ENCODE measurements at regions not wholly inside any gene's neighbourhood (a gene's known extent, or its start where the extent isn't known, plus 50 kb on each side); places are given as distances from the start of the nearest gene placed in this dataset.
"Not testable (repeated sequence)": the region's sequence is repeated elsewhere in the genome, so short reads cannot be mapped to it uniquely, and the experiment has no call there.

DNA sequence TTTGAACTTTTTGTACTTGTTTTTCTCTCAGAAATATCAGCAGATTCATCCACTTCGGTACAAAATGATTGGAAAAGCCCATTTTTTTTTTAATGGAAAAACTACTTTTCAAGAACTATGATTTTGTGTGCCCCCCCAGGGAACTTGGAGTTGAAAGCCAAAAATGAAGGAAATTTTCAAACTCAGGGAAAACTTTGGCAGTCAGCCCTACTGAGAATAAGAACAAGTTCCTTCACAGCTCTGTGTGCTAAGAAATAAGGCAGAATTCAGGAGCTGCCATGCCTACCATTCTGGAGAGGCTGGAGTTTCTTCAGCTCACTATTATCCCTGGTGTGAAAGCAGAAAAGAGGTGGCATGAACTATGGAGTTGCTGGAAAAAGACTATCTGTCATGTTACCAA lies 226.0 kb upstream of the SLC35G4 start:
- no peak for DNase-seq (ENCODE audit: low read depth)

DNA sequence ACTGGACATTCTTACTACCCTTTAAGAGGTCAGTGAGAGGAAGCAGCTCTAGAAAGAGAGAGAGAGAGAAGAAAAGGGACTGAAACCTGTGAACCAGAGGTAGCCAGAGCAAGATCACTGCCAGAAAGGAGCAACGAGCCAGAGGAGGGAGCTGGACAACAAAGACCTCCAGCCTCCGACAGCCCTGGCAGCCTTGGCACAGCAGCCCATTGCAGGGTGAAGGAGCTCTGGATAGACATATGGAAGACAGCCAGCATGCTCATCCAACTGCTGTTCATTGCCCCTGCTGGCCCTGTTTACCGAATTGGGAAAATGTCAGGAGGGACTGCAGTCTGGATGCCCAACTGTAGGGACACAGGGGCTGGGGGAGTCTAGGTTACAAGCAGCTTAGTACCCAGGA lies 228.4 kb upstream of the SLC35G4 start:
- no peak for DNase-seq (ENCODE audit: low read depth)

DNA sequence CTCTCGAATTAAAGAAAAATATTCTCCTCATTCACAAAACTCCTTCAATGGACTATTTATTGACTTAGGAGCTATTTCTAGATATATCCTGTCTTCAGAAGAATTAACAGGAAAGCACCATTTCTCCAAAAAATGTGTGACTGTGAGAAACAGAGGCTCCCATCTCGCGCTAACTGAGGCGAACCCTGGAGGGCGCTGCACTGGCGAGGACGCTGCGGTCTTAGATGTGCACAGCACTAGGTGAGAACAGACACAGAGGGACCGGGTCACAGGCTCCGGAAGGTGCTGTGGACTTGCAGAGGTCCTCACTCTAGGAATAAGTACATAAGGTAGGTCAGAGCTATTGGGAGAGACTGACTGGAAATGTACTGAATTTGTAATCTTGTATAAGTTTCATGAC lies 229.7 kb upstream of the SLC35G4 start:
- DNase-seq (ENCODE audit: low read depth): no peak

DNA sequence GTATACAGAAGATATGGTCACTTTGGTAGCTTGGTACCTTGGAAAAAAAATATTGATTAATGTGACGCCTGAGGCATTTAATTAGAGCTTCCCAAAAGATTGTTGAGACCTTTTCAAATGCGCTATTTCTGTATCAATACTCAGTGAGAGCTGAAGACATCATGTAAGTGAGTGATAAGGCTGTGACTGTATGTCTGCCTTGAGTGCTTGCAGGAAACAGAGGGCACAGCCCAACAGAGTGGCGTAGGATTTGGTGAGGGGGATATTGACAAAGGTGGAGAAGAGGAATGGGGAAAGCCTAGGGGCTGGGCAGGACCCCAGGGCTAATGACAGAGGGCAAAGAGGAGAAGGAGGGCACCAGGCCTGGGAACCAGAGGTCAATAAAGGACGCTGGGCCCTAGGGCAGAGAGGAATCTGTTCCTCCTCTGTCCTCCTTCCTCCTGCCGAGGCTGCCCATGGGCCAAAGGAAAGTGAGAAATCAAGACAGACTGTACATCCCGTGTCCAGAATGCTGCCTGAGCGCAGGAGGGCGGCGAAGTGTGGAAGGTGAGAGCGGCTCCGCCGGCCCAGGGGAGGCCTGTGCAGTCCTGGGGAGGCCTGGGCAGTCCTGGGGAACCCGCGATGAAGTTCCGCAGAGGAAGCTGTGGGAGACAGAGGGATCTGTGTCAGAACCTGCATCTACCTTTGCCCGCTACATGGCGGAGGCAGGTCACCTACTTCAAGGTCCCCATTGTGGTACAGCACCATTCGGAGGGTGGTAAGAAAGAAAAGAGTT lies 228.6 kb upstream of the PIEZO2 start:
- DNase-seq (ENCODE audit: low read depth): no peak

DNA sequence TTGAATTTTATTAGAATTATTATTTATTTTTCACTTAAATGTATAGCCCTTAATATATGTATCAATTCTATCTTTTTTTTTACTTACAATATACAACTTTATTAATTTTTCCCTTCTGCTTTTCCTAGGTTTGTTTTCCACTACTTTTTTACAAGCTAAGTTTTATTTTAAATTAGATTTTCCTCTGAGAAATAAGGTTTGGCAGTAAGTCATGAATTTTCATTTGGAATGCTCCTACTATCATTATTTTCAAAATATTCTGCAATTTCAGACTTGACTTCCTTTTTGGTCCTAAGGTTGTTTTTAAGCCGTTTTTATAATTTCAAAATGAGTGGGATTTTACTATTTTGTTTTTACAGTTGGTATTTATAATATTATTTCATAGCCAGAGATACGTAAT lies 222.8 kb upstream of the PIEZO2 start:
- DNase-seq (ENCODE audit: low read depth): no peak

DNA sequence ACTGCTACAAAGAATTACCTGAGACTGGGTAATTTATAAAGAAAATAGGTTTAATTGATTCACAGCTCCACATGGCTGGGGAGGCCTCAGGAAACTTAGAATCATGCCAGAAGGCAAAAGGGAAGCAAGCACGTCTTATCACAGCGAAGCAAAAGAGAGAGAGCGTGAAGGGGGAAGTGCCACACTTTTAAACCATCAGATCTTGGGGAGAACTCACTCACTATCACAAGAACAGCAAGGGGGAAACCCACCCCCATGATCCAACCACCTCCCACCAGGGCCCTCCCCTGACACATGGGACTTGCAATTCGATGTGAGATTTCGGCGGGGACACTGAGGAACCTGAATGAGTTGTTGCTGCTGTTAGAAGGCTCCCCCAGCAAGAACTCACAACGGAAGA lies 220.2 kb upstream of the PIEZO2 start:
- no peak for DNase-seq (ENCODE audit: low read depth)

DNA sequence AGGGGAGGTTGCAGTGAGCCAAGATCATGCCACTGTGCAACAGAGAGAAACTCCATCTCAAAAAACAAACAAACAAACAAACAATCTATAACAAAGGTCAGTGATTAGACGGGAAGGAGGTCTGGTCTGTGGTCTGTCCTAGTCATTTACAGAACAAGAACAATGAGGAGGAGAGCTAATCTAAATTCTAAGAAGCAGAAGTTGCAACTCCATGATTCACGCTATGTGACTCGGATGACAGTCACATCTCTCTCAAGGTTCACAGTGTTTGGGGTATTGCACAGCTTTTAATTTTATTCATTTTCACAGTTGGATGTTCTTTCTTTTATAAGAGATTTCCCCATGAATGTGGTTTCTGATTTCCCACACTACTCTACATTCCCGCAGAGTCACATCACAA lies 218.7 kb upstream of the PIEZO2 start:
- no peak for DNase-seq (ENCODE audit: low read depth)

DNA sequence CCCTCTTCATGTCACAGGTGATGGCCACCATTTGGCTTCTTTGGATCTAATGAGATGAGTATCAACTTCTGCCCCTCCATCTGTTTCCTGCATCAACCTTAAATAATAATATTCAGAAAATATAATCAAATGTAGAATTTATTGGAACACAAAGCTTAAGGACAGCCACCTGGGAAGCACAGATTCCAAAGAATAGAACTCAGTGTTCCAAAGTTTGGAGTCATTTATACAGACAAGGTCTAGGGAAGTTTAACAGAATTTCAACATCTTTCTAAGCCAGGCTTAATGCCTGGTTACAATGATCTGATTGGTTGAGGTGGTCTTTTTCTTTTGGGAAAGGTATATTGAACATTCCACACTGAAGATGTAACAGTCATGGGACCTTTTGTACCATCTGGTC lies 218.0 kb upstream of the PIEZO2 start:
- no peak for DNase-seq (ENCODE audit: low read depth)

DNA sequence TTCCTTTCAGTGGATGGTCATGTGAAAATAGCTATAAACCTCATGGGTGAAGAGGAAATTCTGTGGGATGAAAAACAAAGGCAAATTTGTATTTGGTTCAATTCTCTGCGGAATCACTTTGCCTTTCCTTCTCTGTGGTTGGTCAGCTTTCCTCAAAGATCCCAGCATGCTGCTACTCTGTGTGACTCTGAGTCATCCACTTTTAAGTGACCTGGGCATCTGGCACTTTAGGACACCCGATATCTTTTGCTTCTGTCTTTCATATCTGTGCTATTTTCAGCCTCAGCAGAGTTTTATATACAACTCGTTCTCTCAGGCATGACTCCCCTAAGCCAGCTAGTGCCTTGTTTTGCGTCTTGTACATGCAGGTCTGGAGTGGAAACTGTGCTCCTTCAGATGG lies 217.0 kb upstream of the PIEZO2 start:
- no peak for DNase-seq (ENCODE audit: low read depth)

DNA sequence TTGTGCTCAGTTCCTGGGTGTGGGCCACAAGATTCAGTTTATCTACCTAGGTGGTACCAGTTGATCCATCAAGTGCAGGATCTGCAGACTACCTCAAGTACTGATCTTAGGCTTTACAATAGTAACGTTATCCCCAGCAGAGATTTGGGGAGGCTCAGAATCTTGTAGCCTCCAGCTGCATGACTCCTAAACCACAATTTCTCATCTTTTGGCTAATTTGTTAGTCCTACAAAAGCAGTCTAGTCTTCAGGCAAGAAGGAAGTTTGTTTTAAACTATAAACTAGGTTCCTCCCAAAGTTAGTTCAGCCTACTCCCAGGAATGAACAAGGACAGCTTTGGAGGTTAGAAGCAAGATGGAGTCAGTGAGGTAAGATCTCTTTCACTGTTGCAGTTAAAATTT lies 213.5 kb upstream of the PIEZO2 start:
- DNase-seq (ENCODE audit: low read depth): no peak

DNA sequence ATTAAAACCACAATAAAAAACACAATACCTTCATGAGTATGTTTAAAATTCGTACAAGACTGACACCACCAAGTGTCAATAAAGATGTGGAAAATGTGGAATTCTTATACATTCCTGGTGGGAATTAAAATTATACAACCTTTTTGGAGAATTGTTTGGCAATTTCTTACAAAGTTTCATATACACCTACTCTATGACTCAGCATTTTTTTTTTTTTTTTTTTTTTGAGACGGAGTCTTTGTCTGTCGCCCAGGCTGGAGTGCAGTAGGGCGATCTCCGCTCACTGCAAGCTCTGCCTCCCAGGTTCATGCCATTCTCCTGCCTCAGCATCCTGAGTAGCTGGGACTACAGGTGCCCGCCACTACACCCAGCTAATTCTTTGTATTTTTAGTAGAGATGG lies 212.5 kb upstream of the PIEZO2 start:
- DNase-seq (ENCODE audit: low read depth): not testable (repeated sequence)

DNA sequence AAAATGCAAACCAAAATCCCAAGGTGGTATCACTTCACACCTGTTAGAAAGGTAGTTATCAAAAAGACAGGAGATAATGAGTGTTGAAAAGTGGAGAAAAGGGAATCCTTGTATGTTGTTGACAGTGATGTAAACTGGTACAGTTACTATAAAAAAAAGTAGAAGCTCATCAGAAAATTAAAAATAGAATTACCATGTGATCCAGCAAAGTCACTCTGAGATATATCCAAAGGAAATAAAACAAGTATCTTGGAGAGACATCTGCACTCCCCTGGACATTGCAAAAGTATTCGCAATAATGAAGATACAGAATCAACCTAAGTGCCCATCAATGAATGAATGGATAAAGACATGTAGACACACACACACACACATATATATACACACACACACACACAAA lies 208.3 kb upstream of the PIEZO2 start:
- DNase-seq (ENCODE audit: low read depth): no peak

DNA sequence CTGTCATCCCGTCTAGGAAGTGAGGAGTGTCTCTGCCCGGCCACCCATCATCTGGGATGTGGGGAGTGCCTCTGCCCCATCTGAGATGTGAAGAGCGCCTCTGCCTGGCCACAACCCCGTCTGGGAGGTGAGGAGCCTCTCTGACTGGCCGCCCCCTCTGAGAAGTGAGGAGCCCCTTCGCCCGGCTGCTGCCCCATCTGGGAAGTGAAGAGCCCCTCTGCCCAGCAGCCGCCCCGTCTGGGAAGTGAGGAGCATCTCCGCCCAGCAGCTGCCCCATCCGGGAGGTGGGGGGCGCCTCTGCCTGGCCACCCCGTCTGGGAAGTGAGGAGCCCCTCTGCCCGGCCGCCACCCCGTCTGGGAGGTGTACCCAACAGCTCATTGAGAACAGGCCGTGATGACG lies 195.2 kb upstream of the PIEZO2 start:
- DNase-seq (ENCODE audit: low read depth): not testable (repeated sequence)

DNA sequence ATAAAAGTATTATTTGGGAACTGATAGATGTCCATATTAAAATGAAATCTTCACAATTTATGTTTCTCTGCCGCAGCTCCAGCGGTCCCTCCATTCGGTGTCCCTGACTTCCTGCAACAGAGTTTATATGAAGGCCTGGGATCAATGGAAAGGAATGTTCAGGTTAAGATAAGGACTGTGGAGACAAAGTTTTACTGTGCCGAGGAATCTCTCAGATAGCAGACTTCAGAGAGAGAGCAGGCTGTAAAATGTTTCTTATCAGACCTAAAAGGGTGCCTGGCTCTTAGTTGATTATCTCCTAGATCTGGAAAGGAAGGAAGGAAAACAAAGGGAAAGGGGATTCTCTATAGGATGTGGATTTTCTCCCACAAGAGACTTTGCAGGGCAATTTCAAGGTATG lies 193.7 kb upstream of the PIEZO2 start:
- DNase-seq (ENCODE audit: low read depth): no peak

DNA sequence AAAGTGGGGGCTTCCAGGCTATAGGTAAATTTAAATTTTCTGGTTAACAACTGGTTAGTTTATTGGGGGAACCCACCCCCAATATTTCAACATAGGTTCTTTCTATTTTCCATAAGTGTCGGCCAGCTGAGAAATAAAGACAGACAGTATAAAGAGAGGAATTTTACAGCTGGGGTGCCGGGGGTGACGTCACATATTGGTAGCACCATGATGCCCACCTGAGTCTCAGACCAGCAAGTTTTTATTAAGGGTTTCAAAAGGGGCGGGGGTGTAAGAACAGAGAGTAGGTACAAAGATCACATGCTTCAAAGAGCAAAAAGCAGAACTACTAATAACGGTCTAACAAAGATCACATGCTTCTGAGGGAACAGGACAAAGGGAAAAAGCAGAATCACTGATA lies 192.7 kb upstream of the PIEZO2 start:
- DNase-seq (ENCODE audit: low read depth): not testable (repeated sequence)

DNA sequence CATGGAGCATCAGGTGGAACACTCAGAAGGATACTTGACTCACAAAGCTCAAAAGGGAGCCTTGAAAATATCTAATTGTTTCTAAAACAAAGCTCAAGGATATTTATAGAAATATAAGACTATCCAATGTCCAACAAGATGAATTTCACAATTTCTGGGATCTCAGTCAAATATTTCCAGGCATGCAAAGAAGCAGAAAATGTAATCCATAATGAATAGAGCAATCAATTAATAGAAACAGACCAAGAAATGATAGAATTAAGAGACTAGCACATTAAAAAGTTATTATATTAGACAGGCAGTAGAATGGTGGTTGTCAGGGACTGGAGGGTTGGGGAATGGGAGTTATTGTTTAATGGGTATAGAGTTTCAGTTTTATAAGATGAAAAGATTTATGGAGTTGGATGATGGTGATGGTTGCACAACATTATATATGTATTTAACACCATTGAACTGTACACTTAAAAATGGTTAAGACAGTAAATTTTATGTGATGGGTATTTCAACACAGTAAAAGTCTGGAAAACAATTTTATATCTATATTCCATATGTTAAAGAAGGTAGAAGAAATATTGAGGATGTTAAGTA lies 189.9 kb upstream of the PIEZO2 start:
- DNase-seq (ENCODE audit: low read depth): no peak

DNA sequence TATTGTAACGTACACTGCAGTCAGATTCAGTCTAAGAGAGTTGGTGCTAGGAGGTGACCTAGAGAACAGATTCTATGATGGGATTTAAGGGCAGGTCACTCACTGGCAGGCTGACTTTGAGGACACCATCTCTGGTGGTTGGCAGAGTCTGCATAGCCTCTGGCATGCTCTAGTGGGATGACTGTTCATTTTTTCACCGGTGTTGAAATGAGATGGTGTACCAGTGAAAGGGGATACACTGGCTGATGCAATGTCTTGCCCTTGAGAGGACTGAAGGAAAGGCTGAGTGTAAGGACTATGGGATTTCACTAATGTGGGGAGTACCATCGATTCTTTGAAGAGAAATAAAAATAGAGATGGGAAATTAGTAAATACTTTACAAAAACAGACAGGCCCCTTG lies 186.9 kb upstream of the PIEZO2 start:
- no peak for DNase-seq (ENCODE audit: low read depth)

DNA sequence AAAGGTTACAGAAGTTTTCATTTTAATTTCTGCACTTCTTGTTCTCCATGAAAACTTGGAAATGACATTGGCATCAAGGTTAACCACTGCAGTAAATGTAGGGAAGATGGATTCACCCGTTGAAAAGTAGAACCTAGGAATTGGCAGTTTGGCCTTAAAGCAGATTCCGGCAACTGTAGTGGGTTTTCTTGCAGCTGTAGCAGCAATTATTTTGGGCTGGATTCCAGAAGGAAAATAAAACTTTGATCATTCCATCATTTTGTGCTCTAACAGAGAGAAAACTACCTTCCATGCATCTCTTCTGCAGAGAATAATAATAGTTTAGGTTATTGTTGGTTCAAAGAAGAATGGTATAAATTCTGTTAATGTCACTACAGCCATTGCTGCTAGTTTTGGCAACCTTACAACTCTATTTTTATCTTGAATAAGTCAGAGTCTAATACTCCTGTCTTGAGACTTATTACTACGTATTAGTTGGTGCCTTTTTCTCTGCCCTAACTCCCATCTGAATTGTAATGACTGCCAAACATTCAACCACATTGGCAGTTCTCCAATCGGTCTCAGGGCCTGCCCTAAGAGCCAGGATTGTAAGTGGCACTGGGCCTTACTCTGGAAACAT lies 178.1 kb upstream of the PIEZO2 start:
- no peak for DNase-seq (ENCODE audit: low read depth)

DNA sequence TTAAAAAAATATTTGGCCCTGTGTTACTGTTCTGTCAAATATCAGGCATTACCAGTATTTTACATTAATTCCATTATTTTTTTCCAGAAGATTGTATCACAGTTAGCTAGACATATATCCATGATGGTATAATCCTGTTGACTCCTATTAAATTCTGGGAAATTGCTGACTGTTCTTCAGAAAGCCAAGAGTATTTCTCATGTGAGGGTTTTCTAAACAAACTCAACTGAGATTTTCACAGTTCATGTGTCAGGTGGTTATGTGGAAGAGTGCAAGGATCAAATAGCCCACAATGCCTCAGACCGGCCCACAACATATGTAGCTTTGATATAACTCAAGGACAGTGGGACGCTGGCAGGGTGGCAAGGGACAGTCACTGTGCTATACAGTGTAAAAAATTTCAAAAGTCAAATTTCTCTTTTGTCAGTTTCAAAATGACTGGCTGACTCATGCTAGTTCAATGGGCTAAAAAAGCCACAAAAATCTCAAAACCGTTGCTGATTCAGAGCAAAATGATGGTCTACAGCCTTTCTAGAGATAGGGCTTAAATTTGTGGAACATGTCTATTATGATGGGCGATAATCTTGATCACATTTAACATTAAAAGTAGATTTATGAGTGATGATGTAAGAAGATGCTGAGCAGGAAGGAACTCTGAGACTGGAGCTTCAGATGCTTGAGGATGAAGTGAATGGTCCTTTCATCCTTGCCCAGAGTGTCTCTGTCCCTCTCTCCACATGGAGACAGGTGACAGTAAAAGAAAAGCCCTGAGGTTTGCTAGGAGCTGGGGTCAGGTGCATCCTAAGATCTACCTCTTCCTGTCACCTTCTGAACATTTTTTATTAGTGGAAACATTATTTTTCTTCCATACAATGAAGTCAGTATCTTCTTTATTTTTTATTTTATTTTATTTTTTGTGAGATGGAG lies 175.8 kb upstream of the PIEZO2 start:
- DNase-seq (ENCODE audit: low read depth): no peak

DNA sequence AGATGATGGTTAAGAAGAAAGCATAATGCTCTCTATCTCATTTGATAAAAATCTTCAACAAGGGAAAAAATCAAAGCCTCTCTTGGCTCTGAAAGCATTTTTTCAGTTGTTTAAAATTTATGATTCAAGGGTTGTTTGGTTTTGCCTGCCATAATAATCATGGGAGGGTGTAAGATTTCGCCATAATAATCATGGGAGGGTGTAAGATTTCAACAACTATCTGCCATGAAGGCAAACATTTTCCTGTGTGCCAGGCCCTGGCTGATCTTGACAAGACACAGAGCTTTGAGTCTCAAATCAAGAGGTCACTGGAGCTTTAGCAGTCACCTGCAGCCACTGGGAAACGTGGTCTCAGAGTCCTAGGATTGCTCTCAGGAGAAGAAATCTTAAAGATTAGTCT lies 175.1 kb upstream of the PIEZO2 start:
- no peak for DNase-seq (ENCODE audit: low read depth)

DNA sequence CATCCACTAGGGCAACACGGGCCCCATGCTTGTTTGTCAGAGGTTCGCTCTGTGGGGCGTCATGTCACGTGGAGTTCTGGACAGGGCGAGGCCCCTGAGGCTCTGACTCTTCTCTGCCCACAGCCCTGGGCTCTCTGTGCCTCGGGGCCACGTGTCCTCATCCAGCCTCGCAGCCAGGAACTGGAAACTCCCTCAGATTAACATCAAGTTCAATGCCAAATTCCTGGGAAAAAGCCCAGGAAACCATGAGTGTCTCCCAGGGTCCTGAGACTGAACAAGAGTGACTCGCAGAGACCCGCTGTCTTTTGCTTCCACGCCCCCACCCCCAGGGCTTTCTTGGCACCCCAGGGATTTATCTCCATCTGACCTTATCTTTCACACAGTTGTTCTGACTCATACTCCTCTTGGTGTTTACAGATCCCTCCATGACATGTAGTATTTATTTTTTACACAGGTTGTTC lies 174.0 kb upstream of the PIEZO2 start:
- no peak for DNase-seq (ENCODE audit: low read depth)

DNA sequence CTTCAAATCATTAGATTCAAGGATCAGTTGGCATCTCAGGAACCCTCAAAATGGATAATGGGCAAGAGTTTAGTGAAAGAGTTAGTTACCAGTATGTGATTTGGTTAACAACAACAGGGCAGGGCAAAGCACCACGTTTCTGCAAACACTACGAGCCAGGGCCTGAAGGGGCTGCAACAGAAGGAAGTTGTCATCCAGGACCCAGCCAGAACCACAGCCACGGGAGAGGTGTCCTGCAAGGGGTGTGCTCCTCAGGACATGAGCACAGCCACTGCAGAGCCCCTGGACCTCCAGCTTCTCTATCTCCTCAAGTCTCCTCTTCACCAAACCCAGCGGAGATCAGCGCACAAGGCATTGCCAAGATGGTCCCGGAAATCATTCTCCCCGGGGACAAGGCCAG lies 173.3 kb upstream of the PIEZO2 start:
- DNase-seq (ENCODE audit: low read depth): no peak
